Osteocyte (in vitro differentiated cells): ENCODE measurements at regions not wholly inside any gene's neighbourhood (a gene's known extent, or its start where the extent isn't known, plus 50 kb on each side); places are given as distances from the start of the nearest gene placed in this dataset.
"Not testable (repeated sequence)": the region's sequence is repeated elsewhere in the genome, so short reads cannot be mapped to it uniquely, and the experiment has no call there.

Experiments used
- DNase-seq: peaks from one replicate; pipeline ENCODE4 v3.0.0; 2021; ENCODE audit warnings: mixed read lengths; ENCODE audit not compliant: unreplicated experiment; ENCODE audit errors: extremely low spot score
- H3K27ac Mint-ChIP-seq: one replicate; pipeline ENCODE4 v1.8.0; 2021; ENCODE audit warnings: mild to moderate bottlenecking, mixed read lengths; ENCODE audit not compliant: unreplicated experiment
- H3K27me3 Mint-ChIP-seq: one replicate; pipeline ENCODE4 v1.8.0; 2021; ENCODE audit warnings: mixed read lengths; ENCODE audit not compliant: unreplicated experiment
- H3K36me3 Mint-ChIP-seq: one replicate; pipeline ENCODE4 v1.8.0; 2021; ENCODE audit warnings: mixed read lengths; ENCODE audit not compliant: unreplicated experiment
- H3K4me1 Mint-ChIP-seq: one replicate; pipeline ENCODE4 v1.8.0; 2021; ENCODE audit warnings: mixed read lengths; ENCODE audit not compliant: unreplicated experiment
- H3K4me3 Mint-ChIP-seq: one replicate; pipeline ENCODE4 v1.8.0; 2021; ENCODE audit warnings: mild to moderate bottlenecking, moderate library complexity, mixed read lengths; ENCODE audit not compliant: unreplicated experiment
- H3K9me3 Mint-ChIP-seq: one replicate; pipeline ENCODE4 v1.8.0; 2021; ENCODE audit warnings: mixed read lengths; ENCODE audit not compliant: unreplicated experiment
- CTCF ChIP-seq: fragments of 200-600 bp; sonication (generic); IDR thresholded peaks from 2 replicates; pipeline ENCODE4 v1.5.0; 2021; ENCODE audit warnings: antibody characterized with exemption, mild to moderate bottlenecking, moderate library complexity

GRCh38 chr9:95689669-95690068 lies 172.9 kb upstream of the PTCH1 start:
- TF ChIP-seq CTCF, result no peak
- Mint-ChIP-seq H3K27me3 (peaks cover 31% of the 10 kb centered on the region), H3K36me3 (no peaks in the 10 kb centered on the region), H3K9me3 (peaks cover 3% of the 10 kb centered on the region), H3K4me1 (no peaks in the 10 kb centered on the region), H3K27ac (no peak overlapping the region), H3K4me3 (no peak overlapping the region)
- DNase-seq, result no peak

GRCh38 chr9:95684516-95684915 lies 167.7 kb upstream of the PTCH1 start:
- Mint-ChIP-seq H3K4me3 (no peak overlapping the region), H3K27me3 (peaks cover 22% of the 10 kb centered on the region), H3K36me3 (no peaks in the 10 kb centered on the region), H3K9me3 (peaks cover 3% of the 10 kb centered on the region), H3K27ac (no peak overlapping the region), H3K4me1 (no peaks in the 10 kb centered on the region)
- TF ChIP-seq CTCF, result no peak
- DNase-seq, result no peak

GRCh38 chr9:95680306-95680705 lies 163.5 kb upstream of the PTCH1 start:
- DNase-seq, H3K9me3 Mint-ChIP-seq, H3K4me3 Mint-ChIP-seq, H3K36me3 Mint-ChIP-seq, H3K4me1 Mint-ChIP-seq, H3K27ac Mint-ChIP-seq: not testable (repeated sequence)
- peaks cover 24% of the 10 kb centered on the region for H3K27me3 Mint-ChIP-seq

GRCh38 chr9:95679874-95680273 lies 163.1 kb upstream of the PTCH1 start:
- H3K9me3 Mint-ChIP-seq, result no peaks in the 10 kb centered on the region
- TF ChIP-seq CTCF, result no peak

GRCh38 chr9:95678759-95679158 lies 162.0 kb upstream of the PTCH1 start:
- DNase-seq, result no peak
- no peaks in the 10 kb centered on the region for H3K4me1 Mint-ChIP-seq
- no peak overlapping the region for H3K27ac Mint-ChIP-seq
- H3K27me3 Mint-ChIP-seq, result peaks cover 31% of the 10 kb centered on the region
- H3K4me3 Mint-ChIP-seq, result no peak overlapping the region
- no peaks in the 10 kb centered on the region for H3K36me3 Mint-ChIP-seq
- no peaks in the 10 kb centered on the region for H3K9me3 Mint-ChIP-seq
- no peak for TF ChIP-seq CTCF

More at GRCh38 chr9:95679874-95680273, 163.1 kb upstream of the PTCH1 start:
- Mint-ChIP-seq H3K27ac (no peak overlapping the region), H3K4me1 (no peaks in the 10 kb centered on the region), H3K27me3 (peaks cover 28% of the 10 kb centered on the region), H3K36me3 (no peaks in the 10 kb centered on the region), H3K4me3 (no peak overlapping the region)
- DNase-seq, result no peak

GRCh38 chr9:95670122-95670521 lies 153.4 kb upstream of the PTCH1 start:
- DNase-seq, result no peak
- peaks cover 76% of the 10 kb centered on the region for H3K27me3 Mint-ChIP-seq
- H3K36me3 Mint-ChIP-seq, result no peaks in the 10 kb centered on the region
- H3K4me3 Mint-ChIP-seq, result no peak overlapping the region
- no peak overlapping the region for H3K27ac Mint-ChIP-seq
- no peaks in the 10 kb centered on the region for H3K9me3 Mint-ChIP-seq
- H3K4me1 Mint-ChIP-seq, result peaks cover 6% of the 10 kb centered on the region
- TF ChIP-seq CTCF, result no peak
